Keratinocyte (primary cell): ENCODE measurements at regions not wholly inside any gene's neighbourhood (a gene's known extent, or its start where the extent isn't known, plus 50 kb on each side); places are given as distances from the start of the nearest gene placed in this dataset.

Source experiments
- DNase-seq: peaks from one replicate; pipeline ENCODE4 v3.0.0-alpha.2; 2011; ENCODE audit warnings: low read depth, missing footprints, low spot score
- FAIRE-seq: peaks from 2 replicates; lab custom pipeline; 2011; peaks lifted over from hg19 to GRCh38; lab: Jason Lieb, UNC
- H2AFZ ChIP-seq: 2 replicates; pipeline ENCODE4 v1.6.0; 2012; ENCODE audit warnings: low read length, control low read depth, inconsistent platforms; ENCODE audit not compliant: control insufficient read depth
- H3K27ac ChIP-seq: 2 replicates; pipeline ENCODE4 v1.5.1; 2011; ENCODE audit warnings: low read length; ENCODE audit not compliant: control insufficient read depth, insufficient read depth
- H3K27me3 ChIP-seq: 3 replicates; pipeline ENCODE4 v1.6.0; 2011; ENCODE audit warnings: low read length; ENCODE audit not compliant: control insufficient read depth, insufficient read depth; ENCODE audit errors: extremely low read depth
- H3K36me3 ChIP-seq, 2 experiments: 2 replicates in 1 of 2; 3 replicates in 1 of 2; pipeline ENCODE4 v1.5.1; 2011; ENCODE audit warnings: low read length in 2 of 2, mild to moderate bottlenecking in 1 of 2; ENCODE audit not compliant: control insufficient read depth in 2 of 2, insufficient read depth in 2 of 2; ENCODE audit errors: extremely low read depth in 1 of 2
- H3K4me1 ChIP-seq: 3 replicates; pipeline ENCODE4 v1.5.1; 2011; ENCODE audit warnings: low read length; ENCODE audit not compliant: control insufficient read depth, insufficient read depth; ENCODE audit errors: extremely low read depth
- H3K4me2 ChIP-seq: 3 replicates; pipeline ENCODE4 v1.6.0; 2011; ENCODE audit warnings: low read depth, low read length; ENCODE audit not compliant: control insufficient read depth, insufficient read depth; ENCODE audit errors: extremely low read depth
- H3K4me3 ChIP-seq, 3 experiments: fragments of 200-600 bp in 1 of 3; sonication (generic) in 1 of 3; 2 replicates in 2 of 3; 3 replicates in 1 of 3; pipeline ENCODE4 v1.5.1; 2011 to 2016; ENCODE audit warnings: low read length in 3 of 3, mild to moderate bottlenecking in 3 of 3, control low read depth in 2 of 3, inconsistent platforms in 1 of 3, low read depth in 1 of 3, mixed read lengths in 1 of 3, mixed run types in 1 of 3, moderate library complexity in 1 of 3; ENCODE audit not compliant: control insufficient read depth in 2 of 3, insufficient read depth in 2 of 3; ENCODE audit errors: extremely low read depth in 1 of 3
- H3K79me2 ChIP-seq: 2 replicates; pipeline ENCODE4 v1.6.0; 2012; ENCODE audit warnings: low read length; ENCODE audit not compliant: control insufficient read depth, insufficient read depth
- H3K9ac ChIP-seq: 3 replicates; pipeline ENCODE4 v1.6.0; 2011; ENCODE audit warnings: low read length; ENCODE audit not compliant: control insufficient read depth, insufficient read depth; ENCODE audit errors: extremely low read depth
- H3K9me1 ChIP-seq: 3 replicates; pipeline ENCODE4 v1.6.0; 2011; ENCODE audit warnings: low read length; ENCODE audit not compliant: control insufficient read depth, insufficient read depth; ENCODE audit errors: extremely low read depth
- H3K9me3 ChIP-seq: 2 replicates; pipeline ENCODE4 v1.5.1; 2012; ENCODE audit warnings: low read depth, low read length; ENCODE audit not compliant: control insufficient read depth
- H4K20me1 ChIP-seq: 3 replicates; pipeline ENCODE4 v1.6.0; 2011; ENCODE audit warnings: low read length; ENCODE audit not compliant: control insufficient read depth, insufficient read depth; ENCODE audit errors: extremely low read depth
- EZH2 ChIP-seq: IDR thresholded peaks from one replicate; pipeline ENCODE4 v1.6.1; 2012; ENCODE audit warnings: inconsistent platforms, mild to moderate bottlenecking, low read length, moderate library complexity
- dilution Hi-C: fragments of 300-500 bp; cut with MboI; formaldehyde crosslinking; loops from one replicate; pipeline ENCODE4 v1.7.0; 2020; ENCODE audit warnings: low sequenced_read_pairs; ENCODE audit not compliant: extremely low pct_ligation_motif_present
- TF ChIP-seq, protein P1 (sequence below), 3 experiments: IDR thresholded peaks in 1 of 3; conservative IDR thresholded peaks in 1 of 3; optimal IDR thresholded peaks in 1 of 3; 2 replicates in 2 of 3; 3 replicates in 1 of 3; pipeline versions ENCODE3 to v1.5.1; 2011; ENCODE audit warnings: low read length in 3 of 3, mild to moderate bottlenecking in 3 of 3, moderate library complexity in 2 of 3, control low read depth in 1 of 3, inconsistent platforms in 1 of 3; ENCODE audit not compliant: insufficient read depth in 2 of 3; ENCODE audit errors: extremely low read depth in 1 of 3

DNA sequence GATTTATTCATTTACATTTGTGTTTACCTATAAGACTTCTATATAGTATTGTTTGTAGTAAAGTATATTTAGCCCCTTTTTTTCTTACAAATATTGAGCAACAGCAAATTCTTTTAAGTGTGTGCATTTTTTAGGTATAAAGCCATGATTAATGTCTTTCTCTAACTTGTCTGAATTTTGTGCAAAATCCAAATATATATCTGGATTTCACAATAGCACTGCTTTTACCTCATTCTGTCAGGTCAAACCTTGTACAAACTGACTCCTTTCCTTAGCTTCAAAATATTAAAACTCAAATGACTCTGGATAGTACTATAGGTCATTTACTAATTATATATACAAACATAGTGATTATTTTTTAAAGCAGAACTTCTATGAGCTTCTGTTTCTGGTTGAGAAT, 563.0 kb upstream of the SPRY2 start:
- H3K79me2 ChIP-seq = no peaks in the 10 kb centered on the region
- no peak for DNase-seq
- H3K4me3 ChIP-seq = no peak overlapping the region
- H3K9me3 ChIP-seq = no peaks in the 10 kb centered on the region
- no peaks in the 10 kb centered on the region for H3K9me1 ChIP-seq
- H3K27me3 ChIP-seq = no peaks in the 10 kb centered on the region
- no peak overlapping the region for H3K9ac ChIP-seq
- no peaks in the 10 kb centered on the region for H3K36me3 ChIP-seq
- no peak overlapping the region for H3K27ac ChIP-seq
- H3K4me1 ChIP-seq = no peaks in the 10 kb centered on the region
- H3K4me2 ChIP-seq = no peak overlapping the region
- no peaks in the 10 kb centered on the region for H4K20me1 ChIP-seq
- TF ChIP-seq EZH2 = no peak
- TF ChIP-seq, protein P1, sequence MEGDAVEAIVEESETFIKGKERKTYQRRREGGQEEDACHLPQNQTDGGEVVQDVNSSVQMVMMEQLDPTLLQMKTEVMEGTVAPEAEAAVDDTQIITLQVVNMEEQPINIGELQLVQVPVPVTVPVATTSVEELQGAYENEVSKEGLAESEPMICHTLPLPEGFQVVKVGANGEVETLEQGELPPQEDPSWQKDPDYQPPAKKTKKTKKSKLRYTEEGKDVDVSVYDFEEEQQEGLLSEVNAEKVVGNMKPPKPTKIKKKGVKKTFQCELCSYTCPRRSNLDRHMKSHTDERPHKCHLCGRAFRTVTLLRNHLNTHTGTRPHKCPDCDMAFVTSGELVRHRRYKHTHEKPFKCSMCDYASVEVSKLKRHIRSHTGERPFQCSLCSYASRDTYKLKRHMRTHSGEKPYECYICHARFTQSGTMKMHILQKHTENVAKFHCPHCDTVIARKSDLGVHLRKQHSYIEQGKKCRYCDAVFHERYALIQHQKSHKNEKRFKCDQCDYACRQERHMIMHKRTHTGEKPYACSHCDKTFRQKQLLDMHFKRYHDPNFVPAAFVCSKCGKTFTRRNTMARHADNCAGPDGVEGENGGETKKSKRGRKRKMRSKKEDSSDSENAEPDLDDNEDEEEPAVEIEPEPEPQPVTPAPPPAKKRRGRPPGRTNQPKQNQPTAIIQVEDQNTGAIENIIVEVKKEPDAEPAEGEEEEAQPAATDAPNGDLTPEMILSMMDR (optimal IDR thresholded peaks at IDR 0.05 in 1 of 3, IDR thresholded peaks at IDR 0.05 in 1 of 3, conservative IDR thresholded peaks at IDR 0.05 in 1 of 3; ENCODE audit: extremely low read depth in 1 of 3, insufficient read depth in 2 of 3, low read length in 3 of 3) = no peak
- no peak overlapping the region for H2AFZ ChIP-seq
- FAIRE-seq = no peak
- dilution Hi-C loops = no loop called here

DNA sequence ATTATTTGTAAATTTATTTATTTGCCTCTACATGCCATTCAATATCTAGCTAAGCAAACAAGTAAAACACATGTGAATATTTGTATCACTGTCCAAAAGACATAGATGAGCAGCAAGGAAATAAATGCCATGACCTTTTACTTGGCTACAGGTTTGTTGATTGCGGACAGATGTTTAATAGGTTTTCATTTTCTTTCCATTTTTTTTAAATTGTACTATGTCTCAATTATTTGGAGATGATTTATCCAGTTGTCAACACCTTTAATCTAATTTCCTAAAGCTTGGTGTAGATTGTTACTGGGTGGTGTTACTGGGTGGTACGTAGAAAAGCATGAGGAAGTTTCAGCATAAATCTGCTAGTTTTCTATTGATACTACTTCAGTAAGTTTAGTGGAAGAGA, 560.6 kb upstream of the SPRY2 start:
- H3K27me3 ChIP-seq = no peaks in the 10 kb centered on the region
- H3K4me1 ChIP-seq = no peaks in the 10 kb centered on the region
- H3K79me2 ChIP-seq = no peaks in the 10 kb centered on the region
- DNase-seq = no peak
- no peaks in the 10 kb centered on the region for H4K20me1 ChIP-seq
- no peak overlapping the region for H3K9ac ChIP-seq
- H3K9me3 ChIP-seq = no peaks in the 10 kb centered on the region
- no peaks in the 10 kb centered on the region for H3K36me3 ChIP-seq
- H3K4me3 ChIP-seq = no peak overlapping the region
- no peak overlapping the region for H2AFZ ChIP-seq
- no peak overlapping the region for H3K27ac ChIP-seq
- no peak for TF ChIP-seq EZH2
- TF ChIP-seq, protein P1 (optimal IDR thresholded peaks at IDR 0.05 in 1 of 3, IDR thresholded peaks at IDR 0.05 in 1 of 3, conservative IDR thresholded peaks at IDR 0.05 in 1 of 3; ENCODE audit: extremely low read depth in 1 of 3, insufficient read depth in 2 of 3, low read length in 3 of 3) = no peak
- dilution Hi-C loops = no loop called here
- no peaks in the 10 kb centered on the region for H3K9me1 ChIP-seq
- no peak for FAIRE-seq
- no peak overlapping the region for H3K4me2 ChIP-seq
